ENCODE measurements at regions not wholly inside any gene's neighbourhood (a gene's known extent, or its start where the extent isn't known, plus 50 kb on each side); places are given as distances from the start of the nearest gene placed in this dataset.

- CTCF ChIA-PET (ENCODE audit: partially characterized antibody), result no interaction called here
- H3K4me1 ChIP-seq (replicated peaks in 1 of 4; ENCODE audit: control insufficient read depth in 3 of 4, insufficient read depth in 4 of 4, low read length in 3 of 4), result peaks cover 0 to 9% (median 2%) of the 10 kb centered on the region in 4 experiments; a peak in 3 of 7 replicates
- TF ChIP-seq MAFK (IDR thresholded peaks at IDR 0.05; ENCODE audit: low read depth, low read length), result no peak
- TF ChIP-seq HDAC2 (IDR thresholded peaks at IDR 0.05; ENCODE audit: borderline replicate concordance in 1 of 2, low read depth in 2 of 2, low read length in 2 of 2), result no peak
- no peak for TF ChIP-seq NANOG (IDR thresholded peaks at IDR 0.05; ENCODE audit: insufficient read depth, low read depth, low read length, poor library complexity, severe bottlenecking)
Observed at GRCh38 chr12:131441060-131441396, 269.9 kb upstream of the SFSWAP start.

More at GRCh38 chr12:131441060-131441396, 269.9 kb upstream of the SFSWAP start:
- 75% methylated on average over 6 of the region's 6 CpGs; no CpG with 5 or more reads in 1 of the 2 experiments for WGBS, 2 experiments (ENCODE audit: extremely low coverage in 1 of 2, insufficient coverage in 1 of 2, insufficient read length in 1 of 2, insufficient replicate concordance in 2 of 2, low coverage in 1 of 2, low lambda C conversion rate in 2 of 2, missing lambda C conversion rate in 1 of 2)
- H3K27me3 ChIP-seq (replicated peaks in 1 of 4; ENCODE audit: control insufficient read depth in 3 of 4, extremely low read depth in 1 of 4, insufficient read depth in 3 of 4, low read length in 3 of 4), result no peaks in the 10 kb centered on the region
- H2BK15ac ChIP-seq (ENCODE audit: low read length), result no peak overlapping the region
- H3K79me2 ChIP-seq (ENCODE audit: control insufficient read depth in 1 of 2, insufficient read depth in 2 of 2, low read length in 2 of 2), result no peaks in the 10 kb centered on the region
- H3K9ac ChIP-seq (replicated peaks in 1 of 4; ENCODE audit: extremely low read depth in 1 of 4, low read depth in 3 of 4, low read length in 3 of 4), result no peak overlapping the region
- no peak overlapping the region for H3K4ac ChIP-seq (replicated peaks; ENCODE audit: insufficient read length, low read depth, low read length)
- no peaks in the 10 kb centered on the region for H3K79me1 ChIP-seq (ENCODE audit: low read depth, low read length)
- H4K91ac ChIP-seq (replicated peaks; ENCODE audit: insufficient read length, low read length), result no peak overlapping the region
- H3K56ac ChIP-seq (replicated peaks; ENCODE audit: insufficient read length, low read depth, low read length), result no peak overlapping the region
- no peaks in the 10 kb centered on the region for H4K20me1 ChIP-seq (replicated peaks in 1 of 2; ENCODE audit: control insufficient read depth in 1 of 2, insufficient read depth in 2 of 2, low read length in 2 of 2)
- POLR2A ChIA-PET (ENCODE audit: partially characterized antibody), result no interaction called here
- H2BK5ac ChIP-seq (ENCODE audit: low read depth, low read length), result no peak overlapping the region
- H4K5ac ChIP-seq (ENCODE audit: insufficient read length, low read depth, low read length), result no peak overlapping the region
- H3K36me3 ChIP-seq (ENCODE audit: control insufficient read depth in 2 of 4, insufficient read depth in 4 of 4, low read length in 3 of 4), result no peaks in the 10 kb centered on the region
- H2AK5ac ChIP-seq (ENCODE audit: low read depth, low read length), result no peak overlapping the region
- no peaks in the 10 kb centered on the region for H3K23me2 ChIP-seq (ENCODE audit: low read depth, low read length)
- H2BK20ac ChIP-seq (ENCODE audit: low read length), result no peak overlapping the region
- no peak overlapping the region for H3K4me2 ChIP-seq (ENCODE audit: insufficient read depth in 1 of 2, low read depth in 2 of 2, low read length in 2 of 2)
- H2BK120ac ChIP-seq (replicated peaks; ENCODE audit: low read depth, low read length), result no peak overlapping the region
- H3K23ac ChIP-seq (ENCODE audit: insufficient read length), result no peak overlapping the region
- H3K4me3 ChIP-seq (ENCODE audit: extremely low read depth in 1 of 4, insufficient read depth in 2 of 4, low read depth in 3 of 4, low read length in 4 of 4), result no peak overlapping the region
- no peak overlapping the region for H4K8ac ChIP-seq (ENCODE audit: extremely low read depth, insufficient read depth, low read length)
- FAIRE-seq, result no peak
- no peak overlapping the region for H3K18ac ChIP-seq (ENCODE audit: extremely low read depth, low read length)
- DNase-seq (ENCODE audit: low read depth in 1 of 2, low spot score in 2 of 2), result peak in 1 of 2 experiments; percentile 46
- H3K14ac ChIP-seq (ENCODE audit: insufficient read length), result no peak overlapping the region
- no peaks in the 10 kb centered on the region for H3K9me3 ChIP-seq (ENCODE audit: insufficient read depth in 2 of 2, low read depth in 1 of 2, low read length in 1 of 2)
- H2AFZ ChIP-seq (ENCODE audit: low read length), result no peak overlapping the region
- H2BK12ac ChIP-seq (ENCODE audit: low read depth, low read length), result no peak overlapping the region
- H3K27ac ChIP-seq (ENCODE audit: low read depth, low read length), result no peak overlapping the region

Data from H1 (cell line).